Neural crest cell (in vitro differentiated cells): ENCODE measurements at regions not wholly inside any gene's neighbourhood (a gene's known extent, or its start where the extent isn't known, plus 50 kb on each side); places are given as distances from the start of the nearest gene placed in this dataset.

Experiments
- DNase-seq: peaks from one replicate; pipeline ENCODE4 v3.0.0; 2021; ENCODE audit warnings: low read depth, mixed read lengths, low spot score
- H3K27ac Mint-ChIP-seq: one replicate; pipeline ENCODE4 v1.8.0; 2021; ENCODE audit warnings: mild to moderate bottlenecking, mixed read lengths; ENCODE audit not compliant: unreplicated experiment
- H3K27me3 Mint-ChIP-seq: 2 replicates; pipeline ENCODE4 v1.8.0; 2021; ENCODE audit warnings: low read depth, mild to moderate bottlenecking, mixed read lengths
- H3K36me3 Mint-ChIP-seq: 2 replicates; pipeline ENCODE4 v1.8.0; 2021; ENCODE audit warnings: low read depth, mild to moderate bottlenecking, mixed read lengths
- H3K4me1 Mint-ChIP-seq: 2 replicates; pipeline ENCODE4 v1.8.0; 2021; ENCODE audit warnings: mixed read lengths
- H3K4me3 Mint-ChIP-seq: one replicate; pipeline ENCODE4 v1.8.0; 2021; ENCODE audit warnings: mild to moderate bottlenecking, mixed read lengths
- H3K9me3 Mint-ChIP-seq: 2 replicates; pipeline ENCODE4 v1.8.0; 2021; ENCODE audit warnings: mixed read lengths
- TF ChIP-seq, protein P1 (sequence below): fragments of 200-600 bp; sonication (generic); conservative IDR thresholded peaks from 2 replicates; pipeline ENCODE4 v1.5.0; 2021; ENCODE audit warnings: antibody characterized with exemption, mild to moderate bottlenecking

DNA sequence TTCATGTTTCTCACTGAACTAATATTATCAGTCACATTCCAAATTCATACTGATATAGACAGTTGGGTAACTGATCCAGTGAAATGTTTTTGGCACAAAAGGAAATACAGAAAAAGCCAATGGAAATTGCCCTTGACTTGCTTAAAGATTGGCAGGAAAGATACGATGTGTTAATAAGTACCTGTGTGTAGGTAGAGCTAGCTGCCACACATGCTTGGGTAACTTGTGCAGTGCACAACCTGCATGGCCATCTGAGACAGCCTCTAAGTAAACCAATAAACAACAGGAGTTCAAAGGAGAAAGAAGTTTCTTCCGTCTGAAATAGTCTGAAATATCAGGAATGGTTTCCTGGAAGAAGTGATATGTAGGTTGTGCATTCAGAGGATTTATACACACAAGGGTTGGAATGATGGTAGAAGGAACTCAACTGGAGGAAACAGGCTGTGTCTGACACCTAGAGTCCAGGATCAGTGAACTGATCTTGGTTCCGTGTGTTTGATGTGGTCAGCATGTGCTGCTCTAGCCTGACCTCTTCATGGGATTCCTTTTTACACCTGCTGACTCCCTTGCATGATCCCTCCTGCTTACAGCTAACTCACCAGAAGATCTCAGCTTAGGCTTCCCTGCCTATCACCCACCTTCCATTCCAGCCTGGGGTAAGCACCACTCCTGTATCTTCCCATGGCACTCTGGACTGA, 81.4 kb upstream of the KRR1 start:
- peaks cover 11% of the 10 kb centered on the region for H3K9me3 Mint-ChIP-seq
- TF ChIP-seq, protein P1, sequence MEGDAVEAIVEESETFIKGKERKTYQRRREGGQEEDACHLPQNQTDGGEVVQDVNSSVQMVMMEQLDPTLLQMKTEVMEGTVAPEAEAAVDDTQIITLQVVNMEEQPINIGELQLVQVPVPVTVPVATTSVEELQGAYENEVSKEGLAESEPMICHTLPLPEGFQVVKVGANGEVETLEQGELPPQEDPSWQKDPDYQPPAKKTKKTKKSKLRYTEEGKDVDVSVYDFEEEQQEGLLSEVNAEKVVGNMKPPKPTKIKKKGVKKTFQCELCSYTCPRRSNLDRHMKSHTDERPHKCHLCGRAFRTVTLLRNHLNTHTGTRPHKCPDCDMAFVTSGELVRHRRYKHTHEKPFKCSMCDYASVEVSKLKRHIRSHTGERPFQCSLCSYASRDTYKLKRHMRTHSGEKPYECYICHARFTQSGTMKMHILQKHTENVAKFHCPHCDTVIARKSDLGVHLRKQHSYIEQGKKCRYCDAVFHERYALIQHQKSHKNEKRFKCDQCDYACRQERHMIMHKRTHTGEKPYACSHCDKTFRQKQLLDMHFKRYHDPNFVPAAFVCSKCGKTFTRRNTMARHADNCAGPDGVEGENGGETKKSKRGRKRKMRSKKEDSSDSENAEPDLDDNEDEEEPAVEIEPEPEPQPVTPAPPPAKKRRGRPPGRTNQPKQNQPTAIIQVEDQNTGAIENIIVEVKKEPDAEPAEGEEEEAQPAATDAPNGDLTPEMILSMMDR: no peak
- no peak for DNase-seq
- H3K4me1 Mint-ChIP-seq: no peaks in the 10 kb centered on the region
- H3K27ac Mint-ChIP-seq: no peak overlapping the region
- peaks cover 3% of the 10 kb centered on the region for H3K36me3 Mint-ChIP-seq
- H3K27me3 Mint-ChIP-seq: no peaks in the 10 kb centered on the region
- no peak overlapping the region for H3K4me3 Mint-ChIP-seq

DNA sequence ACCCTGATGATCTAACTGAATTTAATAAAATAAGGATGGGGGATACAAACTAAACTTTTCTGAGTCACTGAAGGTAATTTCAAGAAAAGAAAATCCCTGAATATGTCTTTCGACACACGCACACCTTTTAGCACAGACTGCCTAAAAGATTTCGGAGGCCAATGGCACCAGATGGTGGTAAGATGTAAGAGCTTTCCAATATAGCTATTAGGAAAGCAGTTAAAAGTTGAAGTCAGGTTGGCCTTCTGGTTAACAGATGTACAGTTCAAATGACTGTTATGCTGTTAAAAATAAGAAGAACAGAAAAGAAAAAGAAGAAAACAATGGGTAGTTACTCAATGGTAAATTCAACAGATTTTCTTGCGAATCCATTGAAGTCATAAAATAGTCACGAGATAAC, 80.7 kb upstream of the KRR1 start:
- no peaks in the 10 kb centered on the region for H3K4me1 Mint-ChIP-seq

DNA sequence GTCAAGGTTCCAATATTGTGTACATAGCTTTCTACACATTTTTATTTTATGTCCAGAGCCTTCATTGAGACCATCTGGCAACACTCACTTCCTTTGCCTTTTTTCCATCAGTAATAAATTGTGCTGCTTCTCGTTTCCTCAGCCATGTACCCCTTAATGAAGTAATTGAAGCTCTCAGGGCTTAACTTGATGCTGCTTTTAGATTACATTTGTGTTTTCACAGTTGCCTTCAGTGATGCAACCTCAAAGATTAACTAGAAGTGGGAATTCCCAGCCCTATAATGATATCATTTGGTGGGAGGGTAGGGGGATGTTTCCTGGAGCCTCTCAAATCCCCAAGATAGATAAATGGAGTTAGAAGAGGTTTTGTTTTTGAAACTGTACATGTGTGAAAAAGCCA, 80.2 kb upstream of the KRR1 start:
- peaks cover 3% of the 10 kb centered on the region for H3K36me3 Mint-ChIP-seq
- H3K27me3 Mint-ChIP-seq: no peaks in the 10 kb centered on the region
- H3K9me3 Mint-ChIP-seq: peaks cover 11% of the 10 kb centered on the region
- TF ChIP-seq, protein P1: no peak
- no peak overlapping the region for H3K27ac Mint-ChIP-seq
- H3K4me1 Mint-ChIP-seq: no peaks in the 10 kb centered on the region
- no peak overlapping the region for H3K4me3 Mint-ChIP-seq
- DNase-seq: no peak

More for the DNA sequence above, 80.7 kb upstream of the KRR1 start:
- TF ChIP-seq, protein P1: no peak
- H3K36me3 Mint-ChIP-seq: peaks cover 3% of the 10 kb centered on the region
- no peak overlapping the region for H3K27ac Mint-ChIP-seq
- peaks cover 11% of the 10 kb centered on the region for H3K9me3 Mint-ChIP-seq
- no peak overlapping the region for H3K4me3 Mint-ChIP-seq
- no peaks in the 10 kb centered on the region for H3K27me3 Mint-ChIP-seq
- DNase-seq: no peak

DNA sequence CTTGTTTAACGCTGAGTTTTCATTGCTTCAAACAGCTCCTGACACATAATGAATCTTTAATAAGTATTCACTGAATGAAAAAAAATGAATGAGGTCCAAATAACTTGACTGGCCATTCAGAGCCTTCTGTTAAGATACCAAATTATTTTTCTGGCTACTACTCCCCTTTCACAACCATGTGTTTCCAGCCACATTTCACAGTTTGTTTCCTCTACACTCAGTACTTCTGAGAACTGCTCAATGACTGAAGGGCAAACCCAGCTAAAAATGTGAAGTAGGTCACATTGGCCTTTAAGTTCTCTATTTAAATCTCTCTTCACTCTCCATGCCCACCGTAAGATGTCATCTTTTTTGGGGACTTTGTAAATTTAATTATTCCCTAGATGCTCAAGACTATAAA, 78.4 kb upstream of the KRR1 start:
- no peaks in the 10 kb centered on the region for H3K27me3 Mint-ChIP-seq
- H3K4me1 Mint-ChIP-seq: no peaks in the 10 kb centered on the region
- DNase-seq: no peak
- peaks cover 3% of the 10 kb centered on the region for H3K36me3 Mint-ChIP-seq
- TF ChIP-seq, protein P1: no peak
- H3K27ac Mint-ChIP-seq: no peak overlapping the region
- H3K9me3 Mint-ChIP-seq: peaks cover 9% of the 10 kb centered on the region
- H3K4me3 Mint-ChIP-seq: no peak overlapping the region

DNA sequence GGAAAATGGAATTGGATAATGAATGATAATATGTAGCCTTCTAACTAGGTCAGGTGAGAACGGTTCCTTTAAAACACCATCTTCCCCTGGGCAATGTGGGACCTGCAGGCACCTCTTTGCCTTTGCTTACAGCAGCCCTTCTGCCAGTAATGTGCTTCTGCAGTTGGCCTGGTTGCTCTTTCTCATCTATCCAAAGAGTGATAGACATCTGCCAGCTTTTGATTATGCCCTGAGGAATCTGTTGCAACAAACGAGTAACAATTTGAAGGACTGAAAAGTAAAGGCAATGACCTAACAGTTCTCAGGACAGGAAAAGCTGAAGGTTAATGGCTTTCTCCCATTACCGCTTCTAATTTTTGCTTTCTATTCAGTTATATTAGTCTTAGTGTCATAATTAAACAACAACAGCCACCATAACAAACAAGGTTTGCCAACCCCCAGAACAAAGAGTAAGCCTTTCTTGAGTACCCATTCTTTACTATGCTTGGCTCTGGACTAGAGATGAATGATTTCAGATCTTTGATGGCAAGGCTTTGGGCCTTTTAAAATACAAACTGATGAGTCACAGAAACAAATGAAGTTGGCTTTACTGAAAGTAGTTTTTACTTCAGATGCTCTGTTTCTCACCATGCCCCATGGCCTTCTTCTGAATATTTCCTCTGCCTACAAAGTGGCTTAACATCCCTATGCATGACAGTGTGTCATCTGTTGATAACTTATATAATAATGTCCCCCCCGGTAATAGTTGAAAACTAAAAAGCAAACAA, 76.1 kb upstream of the KRR1 start:
- DNase-seq: no peak
- H3K36me3 Mint-ChIP-seq: peaks cover 3% of the 10 kb centered on the region
- no peaks in the 10 kb centered on the region for H3K4me1 Mint-ChIP-seq
- H3K27me3 Mint-ChIP-seq: no peaks in the 10 kb centered on the region
- no peak overlapping the region for H3K27ac Mint-ChIP-seq
- H3K9me3 Mint-ChIP-seq: peaks cover 6% of the 10 kb centered on the region
- TF ChIP-seq, protein P1: no peak
- no peak overlapping the region for H3K4me3 Mint-ChIP-seq
